ENCODE measurements at regions not wholly inside any gene's neighbourhood (a gene's known extent, or its start where the extent isn't known, plus 50 kb on each side); places are given as distances from the start of the nearest gene placed in this dataset.

DNA sequence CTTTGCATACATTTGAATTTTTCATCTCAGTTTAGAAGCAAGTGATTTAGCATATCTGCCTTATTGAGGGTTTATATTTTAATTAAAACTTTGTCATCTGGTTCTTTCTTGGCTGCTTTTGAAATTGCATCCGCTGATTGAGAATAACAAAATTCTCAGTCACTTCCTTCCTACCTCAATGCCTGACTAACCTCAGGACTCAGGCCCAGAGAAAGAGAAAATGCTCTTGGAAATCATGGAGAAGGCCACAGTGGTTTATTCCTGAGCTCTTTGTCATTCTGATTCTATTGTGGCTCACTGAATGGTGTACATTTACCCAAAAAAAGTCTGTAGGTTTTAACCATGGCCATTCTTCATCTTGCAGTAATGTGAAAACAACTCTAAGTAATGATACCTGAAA, 533.9 kb downstream of the TBL1XR1 start:
- no peaks in the 10 kb centered on the region for H3K36me3 Mint-ChIP-seq
- peaks cover 11% of the 10 kb centered on the region for H3K9me3 Mint-ChIP-seq
- ChIA-PET CTCF (interaction anchor here (0.6 to 3.1 kb wide), 10 partner anchors 10 to 275 kb away, joined by 3 to 50 read pairs (median 4); no protein-coding TSS in a partner anchor), POLR2A (no interaction called here)
- ATAC-seq (peak; percentile 65), DNase-seq (ENCODE audit: low spot score) (no peak)
- peaks cover 29% of the 10 kb centered on the region for H3K4me1 Mint-ChIP-seq
- H3K27me3 Mint-ChIP-seq (ENCODE audit: low read depth): no peaks in the 10 kb centered on the region
- no peak overlapping the region for H3K4me3 Mint-ChIP-seq
- H3K27ac Mint-ChIP-seq: peak overlapping the region; percentile 69
- no peak for TF ChIP-seq RORB (CRISPR knock-in tag; IDR thresholded peaks at IDR 0.05)
- no peak for TF ChIP-seq RELA (CRISPR knock-in tag; IDR thresholded peaks at IDR 0.05; ENCODE audit: borderline replicate concordance)
- TF ChIP-seq, protein P1, sequence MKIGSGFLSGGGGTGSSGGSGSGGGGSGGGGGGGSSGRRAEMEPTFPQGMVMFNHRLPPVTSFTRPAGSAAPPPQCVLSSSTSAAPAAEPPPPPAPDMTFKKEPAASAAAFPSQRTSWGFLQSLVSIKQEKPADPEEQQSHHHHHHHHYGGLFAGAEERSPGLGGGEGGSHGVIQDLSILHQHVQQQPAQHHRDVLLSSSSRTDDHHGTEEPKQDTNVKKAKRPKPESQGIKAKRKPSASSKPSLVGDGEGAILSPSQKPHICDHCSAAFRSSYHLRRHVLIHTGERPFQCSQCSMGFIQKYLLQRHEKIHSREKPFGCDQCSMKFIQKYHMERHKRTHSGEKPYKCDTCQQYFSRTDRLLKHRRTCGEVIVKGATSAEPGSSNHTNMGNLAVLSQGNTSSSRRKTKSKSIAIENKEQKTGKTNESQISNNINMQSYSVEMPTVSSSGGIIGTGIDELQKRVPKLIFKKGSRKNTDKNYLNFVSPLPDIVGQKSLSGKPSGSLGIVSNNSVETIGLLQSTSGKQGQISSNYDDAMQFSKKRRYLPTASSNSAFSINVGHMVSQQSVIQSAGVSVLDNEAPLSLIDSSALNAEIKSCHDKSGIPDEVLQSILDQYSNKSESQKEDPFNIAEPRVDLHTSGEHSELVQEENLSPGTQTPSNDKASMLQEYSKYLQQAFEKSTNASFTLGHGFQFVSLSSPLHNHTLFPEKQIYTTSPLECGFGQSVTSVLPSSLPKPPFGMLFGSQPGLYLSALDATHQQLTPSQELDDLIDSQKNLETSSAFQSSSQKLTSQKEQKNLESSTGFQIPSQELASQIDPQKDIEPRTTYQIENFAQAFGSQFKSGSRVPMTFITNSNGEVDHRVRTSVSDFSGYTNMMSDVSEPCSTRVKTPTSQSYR (CRISPR knock-in tag; IDR thresholded peaks at IDR 0.05): no peak
- TF ChIP-seq MYBL2 (CRISPR knock-in tag; IDR thresholded peaks at IDR 0.05): no peak
- no peak for TF ChIP-seq ZNF416 (CRISPR knock-in tag; IDR thresholded peaks at IDR 0.05)
- no peak for TF ChIP-seq CREM (CRISPR knock-in tag; IDR thresholded peaks at IDR 0.05)
- no peak for TF ChIP-seq ZBTB21 (CRISPR knock-in tag; IDR thresholded peaks at IDR 0.05; ENCODE audit: borderline replicate concordance)

DNA sequence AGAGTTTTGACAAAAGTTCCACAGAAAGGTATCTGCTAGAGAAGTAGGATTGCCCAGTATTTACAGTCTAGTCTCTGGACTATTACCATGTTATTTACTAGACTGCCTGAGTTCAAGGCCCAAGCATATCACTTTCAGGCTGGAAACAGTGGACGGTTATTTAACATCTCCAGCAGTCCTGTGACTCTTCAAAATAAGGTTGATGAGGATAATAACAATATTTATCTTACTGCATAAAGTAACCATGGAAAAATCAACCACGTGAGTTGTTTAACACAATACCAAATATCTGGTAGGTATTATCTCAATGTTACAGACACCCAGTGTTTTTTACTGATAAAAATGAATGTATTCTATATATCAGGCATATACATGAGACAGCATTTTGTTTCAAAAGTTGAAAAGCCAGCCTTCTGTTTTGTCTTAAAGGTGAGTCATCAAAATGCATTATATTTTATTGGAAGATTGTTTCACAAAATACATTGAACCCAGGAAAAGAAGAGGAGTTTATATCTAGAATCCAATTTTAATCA, 535.8 kb downstream of the TBL1XR1 start:
- DNase-seq (ENCODE audit: low spot score) (no peak), ATAC-seq (no peak)
- H3K4me1 Mint-ChIP-seq: peaks cover 29% of the 10 kb centered on the region
- no peak overlapping the region for H3K27ac Mint-ChIP-seq
- no peaks in the 10 kb centered on the region for H3K36me3 Mint-ChIP-seq
- no peak overlapping the region for H3K4me3 Mint-ChIP-seq
- TF ChIP-seq GRHL2 (CRISPR knock-in tag; IDR thresholded peaks at IDR 0.05; ENCODE audit: insufficient replicate concordance, severe bottlenecking): no peak
- TF ChIP-seq SOX15 (CRISPR knock-in tag; IDR thresholded peaks at IDR 0.05): no peak
- TF ChIP-seq ZNF396 (CRISPR knock-in tag; IDR thresholded peaks at IDR 0.05; ENCODE audit: borderline replicate concordance): no peak
- TF ChIP-seq, protein P2, sequence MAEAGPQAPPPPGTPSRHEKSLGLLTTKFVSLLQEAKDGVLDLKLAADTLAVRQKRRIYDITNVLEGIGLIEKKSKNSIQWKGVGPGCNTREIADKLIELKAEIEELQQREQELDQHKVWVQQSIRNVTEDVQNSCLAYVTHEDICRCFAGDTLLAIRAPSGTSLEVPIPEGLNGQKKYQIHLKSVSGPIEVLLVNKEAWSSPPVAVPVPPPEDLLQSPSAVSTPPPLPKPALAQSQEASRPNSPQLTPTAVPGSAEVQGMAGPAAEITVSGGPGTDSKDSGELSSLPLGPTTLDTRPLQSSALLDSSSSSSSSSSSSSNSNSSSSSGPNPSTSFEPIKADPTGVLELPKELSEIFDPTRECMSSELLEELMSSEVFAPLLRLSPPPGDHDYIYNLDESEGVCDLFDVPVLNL (CRISPR knock-in tag; IDR thresholded peaks at IDR 0.05; ENCODE audit: borderline replicate concordance, low read depth): no peak
- no peak for TF ChIP-seq ZNF423 (CRISPR knock-in tag; IDR thresholded peaks at IDR 0.05)
- TF ChIP-seq OVOL2 (CRISPR knock-in tag; IDR thresholded peaks at IDR 0.05; ENCODE audit: borderline replicate concordance): no peak
- TF ChIP-seq, protein P3, sequence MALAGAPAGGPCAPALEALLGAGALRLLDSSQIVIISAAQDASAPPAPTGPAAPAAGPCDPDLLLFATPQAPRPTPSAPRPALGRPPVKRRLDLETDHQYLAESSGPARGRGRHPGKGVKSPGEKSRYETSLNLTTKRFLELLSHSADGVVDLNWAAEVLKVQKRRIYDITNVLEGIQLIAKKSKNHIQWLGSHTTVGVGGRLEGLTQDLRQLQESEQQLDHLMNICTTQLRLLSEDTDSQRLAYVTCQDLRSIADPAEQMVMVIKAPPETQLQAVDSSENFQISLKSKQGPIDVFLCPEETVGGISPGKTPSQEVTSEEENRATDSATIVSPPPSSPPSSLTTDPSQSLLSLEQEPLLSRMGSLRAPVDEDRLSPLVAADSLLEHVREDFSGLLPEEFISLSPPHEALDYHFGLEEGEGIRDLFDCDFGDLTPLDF (CRISPR knock-in tag; IDR thresholded peaks at IDR 0.05): no peak
- no peak for TF ChIP-seq PRRX2 (CRISPR knock-in tag; IDR thresholded peaks at IDR 0.05)
- TF ChIP-seq, protein P4, sequence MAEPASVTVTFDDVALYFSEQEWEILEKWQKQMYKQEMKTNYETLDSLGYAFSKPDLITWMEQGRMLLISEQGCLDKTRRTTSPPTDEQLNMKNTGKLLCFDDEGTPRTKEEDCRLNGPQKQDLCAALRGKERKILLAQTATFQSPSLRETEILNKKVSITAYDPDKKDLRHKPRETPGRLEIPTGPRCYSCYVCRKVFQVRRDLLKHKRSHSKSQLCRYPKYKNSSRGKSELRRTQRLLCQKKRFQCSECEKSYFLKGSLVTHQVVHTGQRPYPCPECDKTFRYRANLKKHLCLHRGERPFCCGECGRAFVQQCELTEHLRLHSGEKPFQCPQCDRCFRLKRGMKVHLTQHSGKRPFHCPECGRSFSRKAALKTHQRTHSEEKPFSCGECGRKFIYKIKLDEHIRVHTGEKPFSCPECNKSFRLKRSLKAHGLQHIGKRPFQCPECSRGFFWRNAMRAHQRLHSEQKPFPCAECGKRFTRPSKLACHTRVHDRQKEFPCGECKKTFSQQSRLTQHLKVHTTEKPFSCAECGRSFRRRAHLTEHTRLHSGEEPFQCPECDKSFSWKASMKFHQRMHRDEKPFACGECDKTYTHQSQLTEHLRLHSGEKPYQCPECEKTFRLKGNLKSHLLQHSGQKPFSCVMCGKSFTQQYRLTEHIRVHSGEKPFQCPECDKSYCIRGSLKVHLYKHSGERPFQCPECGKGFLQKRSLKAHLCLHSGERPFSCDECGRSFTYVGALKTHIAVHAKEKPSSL (CRISPR knock-in tag; conservative IDR thresholded peaks at IDR 0.05): no peak
- TF ChIP-seq GABPB1 (CRISPR knock-in tag; IDR thresholded peaks at IDR 0.05): no peak
- TF ChIP-seq CREB1 (CRISPR knock-in tag; IDR thresholded peaks at IDR 0.05): no peak
- CTCF ChIA-PET: no interaction called here
- no peaks in the 10 kb centered on the region for H3K27me3 Mint-ChIP-seq (ENCODE audit: low read depth)
- H3K9me3 Mint-ChIP-seq: no peaks in the 10 kb centered on the region
- POLR2A ChIA-PET: no interaction called here

Measured in WTC11 (cell line).